Right lung (tissue), 2 donors: ENCODE measurements at regions not wholly inside any gene's neighbourhood (a gene's known extent, or its start where the extent isn't known, plus 50 kb on each side); places are given as distances from the start of the nearest gene placed in this dataset.
"Not testable (repeated sequence)": the region's sequence is repeated elsewhere in the genome, so short reads cannot be mapped to it uniquely, and the experiment has no call there.

Experiments
- DNase-seq, 2 donors: peaks; one replicate each; pipeline ENCODE4 v3.0.0-alpha.2; 2013

GRCh38 chr7:65062566-65062965, 56.1 kb upstream of the ERV3-1 start:
- not testable (repeated sequence) for DNase-seq

GRCh38 chr7:65059247-65059646, 52.8 kb upstream of the ERV3-1 start:
- DNase-seq: not testable (repeated sequence)
